Cardiac fibroblast (primary cell): ENCODE measurements at regions not wholly inside any gene's neighbourhood (a gene's known extent, or its start where the extent isn't known, plus 50 kb on each side); places are given as distances from the start of the nearest gene placed in this dataset.

ENCODE experiments used
- DNase-seq, 2 donors: peaks; one replicate each; pipeline versions ENCODE4 v3.0.0 to v3.0.0-alpha.2; 2010; ENCODE audit warnings: low read depth in 2 of 2
- H3K4me3 ChIP-seq, 2 donors: replicated peaks in 1 of 2; 1 replicate in 1 of 2; 2 replicates in 1 of 2; pipeline ENCODE4 v1.5.1; 2011; ENCODE audit warnings: low read depth in 2 of 2, low read length in 2 of 2, mild to moderate bottlenecking in 2 of 2, moderate library complexity in 1 of 2
- CTCF ChIP-seq: IDR thresholded peaks from one replicate; pipeline ENCODE4 v1.5.1; 2011; ENCODE audit warnings: low read depth, mild to moderate bottlenecking, low read length, inconsistent platforms

GRCh38 chr12:132411457-132411856 is 78.5 kb upstream of the FBRSL1 start:
- H3K4me3 ChIP-seq: no peak overlapping the region
- TF ChIP-seq CTCF: no peak
- DNase-seq: no peak

GRCh38 chr12:132410849-132411248 is 79.1 kb upstream of the FBRSL1 start:
- TF ChIP-seq CTCF: no peak
- no peak overlapping the region for H3K4me3 ChIP-seq
- DNase-seq: no peak

DNA sequence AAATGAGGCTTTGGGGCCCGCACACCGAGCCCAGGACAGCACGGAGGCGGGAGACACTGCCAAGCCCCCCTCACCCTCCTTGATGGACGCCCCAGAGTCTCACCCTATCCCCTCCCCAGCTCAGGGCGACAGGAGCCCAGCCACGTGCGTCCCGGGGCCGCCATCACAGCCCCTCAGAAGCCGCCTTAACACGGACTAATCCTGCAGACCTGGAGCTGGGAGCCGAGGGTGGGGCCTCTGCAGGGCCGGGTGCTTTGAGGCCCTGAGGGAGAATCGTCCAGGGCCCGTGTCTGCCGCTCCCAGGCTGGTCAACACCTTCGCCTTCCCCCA is 79.7 kb upstream of the FBRSL1 start:
- H3K4me3 ChIP-seq: no peak overlapping the region
- no peak for DNase-seq
- no peak for TF ChIP-seq CTCF

DNA sequence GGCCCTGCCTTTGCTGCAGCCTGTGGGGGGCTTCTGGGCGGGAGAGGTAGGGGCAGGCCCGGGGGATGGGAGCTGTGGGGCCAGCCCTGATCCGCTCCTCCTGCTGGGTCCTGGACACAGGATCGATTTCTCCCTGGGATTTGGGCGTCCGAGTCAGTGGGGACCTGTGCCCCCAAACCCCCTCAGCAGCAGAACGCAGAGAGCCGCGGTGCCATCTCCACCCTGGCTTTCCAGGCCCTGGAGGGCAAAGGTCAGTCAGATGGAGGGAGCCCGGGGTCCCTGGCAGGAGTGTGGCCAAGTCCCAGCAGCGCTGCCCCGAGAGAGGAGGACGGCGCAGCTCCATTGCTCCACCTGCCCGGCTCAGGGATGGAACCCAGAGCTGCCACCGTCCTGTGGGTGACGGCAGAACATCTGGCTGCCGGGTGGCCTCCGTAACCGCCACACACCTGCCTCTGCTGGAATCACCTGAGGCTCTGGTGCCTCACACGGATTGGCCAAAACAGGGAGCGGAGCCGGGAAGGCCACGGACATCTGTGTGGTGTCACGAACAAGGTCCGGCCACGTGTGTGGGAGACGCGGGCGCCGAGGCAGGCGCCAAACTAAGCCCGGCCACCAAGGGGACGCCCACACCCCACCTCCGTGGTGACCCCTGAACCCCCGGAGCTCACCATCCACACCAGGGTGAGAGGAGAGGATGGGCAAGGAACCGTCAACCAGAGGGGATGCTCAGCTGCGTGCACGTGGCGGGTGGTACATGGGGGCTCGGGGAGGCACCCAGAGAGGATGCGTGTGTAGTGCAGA is 80.3 kb upstream of the FBRSL1 start:
- no peak overlapping the region for H3K4me3 ChIP-seq
- no peak for TF ChIP-seq CTCF
- no peak for DNase-seq

DNA sequence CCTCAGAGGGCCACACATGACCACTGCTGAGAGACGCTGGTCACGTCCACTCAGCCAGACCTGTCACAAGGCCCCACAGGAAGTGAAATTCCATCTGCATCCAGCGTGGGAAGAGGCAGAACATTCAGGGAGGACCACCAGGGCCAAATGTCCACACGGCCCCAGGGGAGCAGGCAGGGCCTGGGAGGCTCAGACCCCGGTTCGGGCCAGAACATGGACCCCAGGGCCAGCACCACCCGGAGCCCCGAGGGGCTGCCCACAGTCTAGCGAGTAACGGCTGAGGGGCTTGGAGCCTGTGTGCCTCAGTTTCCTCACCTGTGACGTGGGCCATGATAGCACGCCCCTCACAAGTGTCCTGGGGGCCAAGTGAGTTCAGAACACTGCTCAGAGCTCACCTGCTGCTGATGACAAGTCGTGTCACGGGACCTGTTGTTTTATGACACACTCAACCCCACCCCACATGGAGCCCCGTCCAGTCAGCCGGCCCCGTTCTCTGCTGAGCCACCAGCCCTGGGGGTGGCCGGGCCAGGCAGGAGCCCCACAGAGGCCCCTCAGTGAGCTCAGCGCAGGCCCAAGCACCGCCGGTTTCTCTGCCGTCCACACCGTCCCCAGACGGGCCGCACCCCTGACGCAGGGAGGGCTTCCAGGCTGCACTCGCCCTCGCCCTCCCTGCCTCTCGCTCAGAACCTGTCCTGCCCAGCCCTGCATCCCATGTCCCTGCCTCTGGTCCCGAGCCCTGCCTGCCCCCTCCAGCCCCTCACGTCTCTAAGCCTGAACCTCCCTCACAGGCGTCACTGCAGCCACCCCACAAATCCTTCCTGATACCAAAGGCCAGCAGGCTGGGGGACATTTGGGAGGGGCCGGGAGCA is 79.5 kb upstream of the GALNT9 start:
- DNase-seq: no peak
- no peak for TF ChIP-seq CTCF
- H3K4me3 ChIP-seq: no peak overlapping the region

DNA sequence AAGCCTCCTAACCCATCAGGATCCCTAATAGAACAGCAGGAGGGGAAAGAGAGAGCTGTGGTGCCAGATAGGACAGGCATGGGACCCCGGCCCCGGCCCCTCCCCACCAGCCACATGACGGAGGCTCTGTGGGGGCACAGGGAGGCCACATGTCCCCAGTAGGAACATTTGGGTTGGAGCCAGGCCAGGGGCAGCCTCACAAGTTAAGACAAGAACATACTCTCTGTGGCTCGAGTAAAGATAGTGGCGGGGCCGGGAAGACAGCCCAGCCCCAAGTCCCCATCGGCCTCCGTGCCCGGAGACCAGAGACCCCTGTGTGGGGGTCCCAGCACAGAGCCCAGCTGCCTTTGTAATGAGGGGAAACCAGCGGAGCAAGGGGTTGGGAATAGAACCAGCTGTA is 78.6 kb upstream of the GALNT9 start:
- H3K4me3 ChIP-seq: no peak overlapping the region
- TF ChIP-seq CTCF: no peak
- DNase-seq: no peak
